ENCODE measurements at regions not wholly inside any gene's neighbourhood (a gene's known extent, or its start where the extent isn't known, plus 50 kb on each side); places are given as distances from the start of the nearest gene placed in this dataset.
"Not testable (repeated sequence)": the region's sequence is repeated elsewhere in the genome, so short reads cannot be mapped to it uniquely, and the experiment has no call there.

GRCh38 chr18:41899535-41899934 is 55.5 kb upstream of the PIK3C3 start:
- DNase-seq, result no peak

- DNase-seq, result no peak
Measured at GRCh38 chr18:41893432-41893831, 61.6 kb upstream of the PIK3C3 start.

- DNase-seq, result no peak
Measured at GRCh38 chr18:41887100-41887499, 67.9 kb upstream of the PIK3C3 start.

- DNase-seq, result no peak
Measured at GRCh38 chr18:41886126-41886807, 68.8 kb upstream of the PIK3C3 start.

- DNase-seq, result no peak
Measured at GRCh38 chr18:41881285-41881684, 73.7 kb upstream of the PIK3C3 start.

GRCh38 chr18:41879256-41879655 is 75.8 kb upstream of the PIK3C3 start:
- no peak for DNase-seq

GRCh38 chr18:41875094-41875780 is 79.8 kb upstream of the PIK3C3 start:
- DNase-seq, result no peak

- no peak for DNase-seq
Measured at GRCh38 chr18:41873730-41874129, 81.3 kb upstream of the PIK3C3 start.

GRCh38 chr18:41872206-41872605 is 82.8 kb upstream of the PIK3C3 start:
- DNase-seq, result no peak

- no peak for DNase-seq
Measured at GRCh38 chr18:41871229-41872000, 83.6 kb upstream of the PIK3C3 start.

GRCh38 chr18:41870817-41871216 is 84.2 kb upstream of the PIK3C3 start:
- DNase-seq, result no peak

- DNase-seq, result no peak
Measured at GRCh38 chr18:41870191-41870590, 84.8 kb upstream of the PIK3C3 start.

GRCh38 chr18:41865796-41866195 is 89.2 kb upstream of the PIK3C3 start:
- DNase-seq, result not testable (repeated sequence)

GRCh38 chr18:41864216-41864615 is 90.8 kb upstream of the PIK3C3 start:
- no peak for DNase-seq

GRCh38 chr18:41862921-41863320 is 92.1 kb upstream of the PIK3C3 start:
- DNase-seq, result no peak

- DNase-seq, result no peak
Measured at GRCh38 chr18:41860987-41861386, 94.0 kb upstream of the PIK3C3 start.

- DNase-seq, result no peak
Measured at GRCh38 chr18:41858761-41859555, 96.1 kb upstream of the PIK3C3 start.

GRCh38 chr18:41853280-41853679 is 101.8 kb upstream of the PIK3C3 start:
- DNase-seq, result no peak

- DNase-seq, result no peak
Measured at GRCh38 chr18:41850781-41851180, 104.3 kb upstream of the PIK3C3 start.

- no peak for DNase-seq
Measured at GRCh38 chr18:41849632-41850031, 105.4 kb upstream of the PIK3C3 start.

GRCh38 chr18:41845563-41845962 is 109.5 kb upstream of the PIK3C3 start:
- DNase-seq, result no peak

GRCh38 chr18:41842886-41843285 is 112.1 kb upstream of the PIK3C3 start:
- no peak for DNase-seq
